ENCODE measurements at regions not wholly inside any gene's neighbourhood (a gene's known extent, or its start where the extent isn't known, plus 50 kb on each side); places are given as distances from the start of the nearest gene placed in this dataset.

DNA sequence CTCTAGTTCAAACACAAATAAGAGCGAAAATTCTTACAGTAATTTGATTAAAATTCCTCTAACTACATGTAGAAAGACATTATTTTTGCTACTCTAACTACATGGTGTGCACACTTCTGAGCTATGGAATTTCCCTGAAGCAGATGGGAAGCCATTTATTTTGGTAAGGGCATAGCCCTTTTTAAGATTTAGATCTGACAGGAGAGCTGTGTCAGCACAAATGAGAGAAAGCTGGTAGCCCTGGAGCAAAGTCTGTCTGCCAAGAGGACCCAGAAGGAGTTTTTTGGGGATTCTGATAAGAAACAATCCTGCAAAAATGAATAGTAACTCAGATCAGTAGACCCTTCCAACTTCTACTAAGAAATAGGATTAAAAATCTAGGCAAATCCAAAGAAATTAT, 595.9 kb upstream of the MEF2C start:
- TF ChIP-seq, protein P1, sequence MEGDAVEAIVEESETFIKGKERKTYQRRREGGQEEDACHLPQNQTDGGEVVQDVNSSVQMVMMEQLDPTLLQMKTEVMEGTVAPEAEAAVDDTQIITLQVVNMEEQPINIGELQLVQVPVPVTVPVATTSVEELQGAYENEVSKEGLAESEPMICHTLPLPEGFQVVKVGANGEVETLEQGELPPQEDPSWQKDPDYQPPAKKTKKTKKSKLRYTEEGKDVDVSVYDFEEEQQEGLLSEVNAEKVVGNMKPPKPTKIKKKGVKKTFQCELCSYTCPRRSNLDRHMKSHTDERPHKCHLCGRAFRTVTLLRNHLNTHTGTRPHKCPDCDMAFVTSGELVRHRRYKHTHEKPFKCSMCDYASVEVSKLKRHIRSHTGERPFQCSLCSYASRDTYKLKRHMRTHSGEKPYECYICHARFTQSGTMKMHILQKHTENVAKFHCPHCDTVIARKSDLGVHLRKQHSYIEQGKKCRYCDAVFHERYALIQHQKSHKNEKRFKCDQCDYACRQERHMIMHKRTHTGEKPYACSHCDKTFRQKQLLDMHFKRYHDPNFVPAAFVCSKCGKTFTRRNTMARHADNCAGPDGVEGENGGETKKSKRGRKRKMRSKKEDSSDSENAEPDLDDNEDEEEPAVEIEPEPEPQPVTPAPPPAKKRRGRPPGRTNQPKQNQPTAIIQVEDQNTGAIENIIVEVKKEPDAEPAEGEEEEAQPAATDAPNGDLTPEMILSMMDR (IDR thresholded peaks at IDR 0.05) = no peak
- TF ChIP-seq ZFX (IDR thresholded peaks at IDR 0.05; ENCODE audit: borderline replicate concordance) = no peak
